H1 (cell line): ENCODE measurements at regions not wholly inside any gene's neighbourhood (a gene's known extent, or its start where the extent isn't known, plus 50 kb on each side); places are given as distances from the start of the nearest gene placed in this dataset.

Experiments used
- CTCF ChIA-PET: fragments of 300-600 bp; sonication (Branson Sonifier 250); formaldehyde crosslinking; loops from one replicate; lab custom pipeline; 2021; ENCODE audit not compliant: partially characterized antibody; lab: Charles Lee
- POLR2A ChIA-PET: fragments of 300-600 bp; sonication (Branson Sonifier 250); formaldehyde crosslinking; loops from one replicate; lab custom pipeline; 2021; ENCODE audit warnings: inconsistent platforms; ENCODE audit not compliant: partially characterized antibody; lab: Charles Lee
- DNase-seq, 2 experiments: peaks; one replicate each; pipeline versions ENCODE4 v3.0.0 to v3.0.0-alpha.2; 2010 to 2022; ENCODE audit warnings: low spot score in 2 of 2, low read depth in 1 of 2, mixed read lengths in 1 of 2
- FAIRE-seq: peaks from 2 replicates; lab custom pipeline; 2011; peaks lifted over from hg19 to GRCh38; lab: Jason Lieb, UNC
- H2AFZ ChIP-seq: 2 replicates; pipeline ENCODE4 v1.8.1; 2012; ENCODE audit warnings: low read length, inconsistent platforms
- H2AK5ac ChIP-seq: 2 replicates; pipeline ENCODE4 v1.6.1; 2013; ENCODE audit warnings: low read depth, low read length
- H2BK120ac ChIP-seq: replicated peaks from 2 replicates; pipeline ENCODE3; 2013; ENCODE audit warnings: low read depth, low read length, inconsistent platforms
- H2BK12ac ChIP-seq: 2 replicates; pipeline ENCODE4 v1.6.1; 2013; ENCODE audit warnings: low read depth, low read length
- H2BK15ac ChIP-seq: 2 replicates; pipeline ENCODE4 v1.6.1; 2013; ENCODE audit warnings: low read length
- H2BK20ac ChIP-seq: 2 replicates; pipeline ENCODE4 v1.6.1; 2013; ENCODE audit warnings: low read length
- H2BK5ac ChIP-seq: 2 replicates; pipeline ENCODE4 v1.6.1; 2013; ENCODE audit warnings: low read depth, low read length
- H3K14ac ChIP-seq: 2 replicates; pipeline ENCODE4 v1.6.1; 2013; ENCODE audit warnings: inconsistent platforms; ENCODE audit not compliant: insufficient read length
- H3K18ac ChIP-seq: 2 replicates; pipeline ENCODE4 v1.6.1; 2013; ENCODE audit warnings: low read length; ENCODE audit errors: extremely low read depth
- H3K23ac ChIP-seq: 2 replicates; pipeline ENCODE4 v1.6.1; 2013; ENCODE audit warnings: inconsistent platforms; ENCODE audit not compliant: insufficient read length
- H3K23me2 ChIP-seq: 2 replicates; pipeline ENCODE4 v1.6.1; 2013; ENCODE audit warnings: low read depth, low read length
- H3K27ac ChIP-seq: 2 replicates; pipeline ENCODE4 v1.6.1; 2011; ENCODE audit warnings: low read depth, low read length, inconsistent platforms
- H3K27me3 ChIP-seq, 4 experiments: replicated peaks in 1 of 4; 1 replicate in 1 of 4; 2 replicates in 3 of 4; pipeline versions ENCODE4 v1.6.1 to v1.8.1; 2011 to 2013; ENCODE audit warnings: low read length in 3 of 4, mild to moderate bottlenecking in 3 of 4, inconsistent platforms in 2 of 4, mixed read lengths in 2 of 4, moderate library complexity in 1 of 4; ENCODE audit not compliant: control insufficient read depth in 3 of 4, insufficient read depth in 3 of 4; ENCODE audit errors: extremely low read depth in 1 of 4
- H3K36me3 ChIP-seq, 4 experiments: 2 replicates each; pipeline versions ENCODE4 v1.6.1 to v1.8.1; 2011 to 2013; ENCODE audit warnings: mild to moderate bottlenecking in 4 of 4, low read length in 3 of 4, moderate library complexity in 2 of 4, control low read depth in 1 of 4, inconsistent platforms in 1 of 4; ENCODE audit not compliant: insufficient read depth in 4 of 4, control insufficient read depth in 2 of 4
- H3K4ac ChIP-seq: replicated peaks from 2 replicates; pipeline ENCODE3; 2013; ENCODE audit warnings: low read length, low read depth, mixed read lengths, inconsistent platforms; ENCODE audit not compliant: insufficient read length
- H3K4me1 ChIP-seq, 4 experiments: replicated peaks in 1 of 4; 1 replicate in 1 of 4; 2 replicates in 3 of 4; pipeline versions ENCODE4 v1.6.1 to v1.8.1; 2011 to 2013; ENCODE audit warnings: low read length in 3 of 4, inconsistent platforms in 2 of 4, mixed read lengths in 1 of 4; ENCODE audit not compliant: insufficient read depth in 4 of 4, control insufficient read depth in 3 of 4
- H3K4me2 ChIP-seq, 2 experiments: 2 replicates each; pipeline versions ENCODE4 v1.6.1 to v1.8.1; 2011 to 2013; ENCODE audit warnings: low read depth in 2 of 2, low read length in 2 of 2, control low read depth in 1 of 2, inconsistent platforms in 1 of 2, mild to moderate bottlenecking in 1 of 2; ENCODE audit not compliant: insufficient read depth in 1 of 2
- H3K4me3 ChIP-seq, 4 experiments: fragments of 200-600, 300-600 bp in 1 of 4; sonication (generic), shearing (Covaris generic), sonication (Bioruptor Twin) in 1 of 4; 2 replicates each; pipeline versions ENCODE4 v1.5.1 to v1.8.1; 2011 to 2016; ENCODE audit warnings: low read length in 4 of 4, low read depth in 3 of 4, control low read depth in 2 of 4, inconsistent platforms in 2 of 4, mild to moderate bottlenecking in 2 of 4, mixed read lengths in 1 of 4, moderate library complexity in 1 of 4; ENCODE audit not compliant: insufficient read depth in 2 of 4; ENCODE audit errors: extremely low read depth in 1 of 4
- H3K56ac ChIP-seq: replicated peaks from 2 replicates; pipeline ENCODE3; 2013; ENCODE audit warnings: low read depth, mild to moderate bottlenecking, mixed read lengths, low read length, inconsistent platforms; ENCODE audit not compliant: insufficient read length
- H3K79me1 ChIP-seq: 2 replicates; pipeline ENCODE4 v1.6.1; 2013; ENCODE audit warnings: low read depth, low read length, control low read depth
- H3K79me2 ChIP-seq, 2 experiments: 2 replicates each; pipeline versions ENCODE4 v1.6.1 to v1.8.1; 2012 to 2013; ENCODE audit warnings: low read length in 2 of 2, mild to moderate bottlenecking in 2 of 2, inconsistent platforms in 1 of 2; ENCODE audit not compliant: insufficient read depth in 2 of 2, control insufficient read depth in 1 of 2
- H3K9ac ChIP-seq, 4 experiments: replicated peaks in 1 of 4; 1 replicate in 1 of 4; 2 replicates in 3 of 4; pipeline versions ENCODE4 v1.6.1 to v1.8.1; 2011 to 2013; ENCODE audit warnings: low read depth in 3 of 4, low read length in 3 of 4, control low read depth in 2 of 4, mild to moderate bottlenecking in 2 of 4, moderate library complexity in 2 of 4, inconsistent platforms in 1 of 4; ENCODE audit errors: extremely low read depth in 1 of 4
- H3K9me3 ChIP-seq, 2 experiments: 2 replicates each; pipeline versions ENCODE4 v1.6.1 to v1.8.1; 2012 to 2013; ENCODE audit warnings: mild to moderate bottlenecking in 2 of 2, moderate library complexity in 2 of 2, control low read depth in 1 of 2, inconsistent platforms in 1 of 2, low read depth in 1 of 2, low read length in 1 of 2, mixed read lengths in 1 of 2; ENCODE audit not compliant: insufficient read depth in 2 of 2
- H4K20me1 ChIP-seq, 2 experiments: replicated peaks in 1 of 2; 2 replicates each; pipeline versions ENCODE3 to v1.8.1; 2011 to 2013; ENCODE audit warnings: inconsistent platforms in 2 of 2, low read length in 2 of 2, mild to moderate bottlenecking in 1 of 2; ENCODE audit not compliant: insufficient read depth in 2 of 2, control insufficient read depth in 1 of 2
- H4K5ac ChIP-seq: 2 replicates; pipeline ENCODE4 v1.6.1; 2013; ENCODE audit warnings: low read length, low read depth, mixed read lengths, inconsistent platforms; ENCODE audit not compliant: insufficient read length
- H4K8ac ChIP-seq: 2 replicates; pipeline ENCODE4 v1.8.0; 2013; ENCODE audit warnings: mild to moderate bottlenecking, moderate library complexity, low read length, inconsistent platforms; ENCODE audit not compliant: insufficient read depth; ENCODE audit errors: extremely low read depth
- H4K91ac ChIP-seq: replicated peaks from 2 replicates; pipeline ENCODE3; 2013; ENCODE audit warnings: low read length, mixed read lengths, inconsistent platforms; ENCODE audit not compliant: insufficient read length
- CEBPB ChIP-seq: IDR thresholded peaks from 2 replicates; pipeline ENCODE4 v1.6.1; 2012; ENCODE audit warnings: low read depth, low read length
- CHD1 ChIP-seq: IDR thresholded peaks from 2 replicates; pipeline ENCODE4 v1.6.1; 2012; ENCODE audit warnings: low read depth, low read length, improper control_type of control experiment
- CREB1 ChIP-seq: IDR thresholded peaks from 2 replicates; pipeline ENCODE4 v1.6.1; 2012; ENCODE audit warnings: inconsistent platforms
- HDAC6 ChIP-seq: IDR thresholded peaks from one replicate; pipeline ENCODE4 v1.7.1; 2012; ENCODE audit warnings: low read depth, mild to moderate bottlenecking, inconsistent platforms, low read length, moderate library complexity
- JUN ChIP-seq: IDR thresholded peaks from 2 replicates; pipeline ENCODE4 v1.6.1; 2011; ENCODE audit warnings: low read depth, mild to moderate bottlenecking, improper control_type of control experiment, low read length
- KDM5A ChIP-seq: fragments of 200-600 bp; IDR thresholded peaks from 2 replicates; pipeline ENCODE4 v1.7.1; 2012; ENCODE audit warnings: mild to moderate bottlenecking, low read length, inconsistent platforms, mixed read lengths
- SAP30 ChIP-seq: fragments of 300-600 bp; sonication (generic); IDR thresholded peaks from 2 replicates; pipeline ENCODE4 v1.7.1; 2012; ENCODE audit warnings: low read length, moderate library complexity, mild to moderate bottlenecking, inconsistent platforms; ENCODE audit not compliant: insufficient read depth, insufficient replicate concordance
- TBP ChIP-seq: IDR thresholded peaks from 2 replicates; pipeline ENCODE4 v1.6.1; 2011; ENCODE audit warnings: low read depth, low read length, improper control_type of control experiment
- TCF12 ChIP-seq: IDR thresholded peaks from 2 replicates; pipeline ENCODE4 v1.6.1; 2011; ENCODE audit warnings: low read depth, mild to moderate bottlenecking, low read length
- YY1 ChIP-seq: IDR thresholded peaks from 2 replicates; pipeline ENCODE4 v1.6.1; 2011; ENCODE audit warnings: low read depth, mild to moderate bottlenecking, low read length
- WGBS, 2 experiments: shearing (Covaris generic) in 1 of 2; methylation state at CpG; one replicate each; pipeline versions ENCODE4 v1.1.6 to v1.1.7; 2013 to 2015; ENCODE audit warnings: low lambda C conversion rate in 2 of 2, mixed read lengths in 2 of 2, inconsistent platforms in 1 of 2, low coverage in 1 of 2, missing lambda C conversion rate in 1 of 2; ENCODE audit not compliant: insufficient replicate concordance in 2 of 2, insufficient coverage in 1 of 2, insufficient read length in 1 of 2; ENCODE audit errors: extremely low coverage in 1 of 2, missing lambda C conversion rate in 1 of 2; 5-methylcytosine and 5-hydroxymethylcytosine counted together

DNA sequence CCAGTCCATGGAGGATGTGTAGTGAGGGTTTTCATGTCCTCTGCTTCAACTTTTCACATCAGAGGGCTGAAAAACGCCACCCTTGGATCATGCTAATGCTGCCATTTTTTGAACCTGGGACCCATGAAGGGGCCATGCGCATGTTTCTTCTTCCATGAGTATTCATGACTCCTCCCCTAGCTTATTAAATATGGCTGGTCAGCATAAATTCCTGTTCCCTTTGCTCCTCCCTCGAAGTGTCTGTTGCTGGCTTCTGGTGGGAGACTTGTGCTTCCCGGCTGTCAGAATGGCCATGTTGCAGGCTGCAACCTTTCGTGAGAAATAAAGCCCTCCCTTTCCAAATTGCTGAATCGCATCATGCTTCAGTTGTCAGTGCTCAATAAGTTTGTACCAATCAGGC is 711.2 kb upstream of the KIRREL3 start:
- TF ChIP-seq SAP30 (no peak), JUN (no peak), YY1 (no peak), CEBPB (no peak), CREB1 (no peak), HDAC6 (no peak), CHD1 (no peak), TCF12 (no peak), TBP (no peak), KDM5A (no peak)
- H3K18ac ChIP-seq = no peak overlapping the region
- H3K27me3 ChIP-seq = peaks cover 0 to 1% (median 0%) of the 10 kb centered on the region in 4 experiments; a peak in 1 of 7 replicates
- no peaks in the 10 kb centered on the region for H3K36me3 ChIP-seq
- DNase-seq (no peak), FAIRE-seq (no peak)
- H2BK12ac ChIP-seq = no peak overlapping the region
- POLR2A ChIA-PET = no interaction called here
- no peak overlapping the region for H3K9ac ChIP-seq
- H4K91ac ChIP-seq = no peak overlapping the region
- H3K4me1 ChIP-seq = no peaks in the 10 kb centered on the region
- no peaks in the 10 kb centered on the region for H3K9me3 ChIP-seq
- no peak overlapping the region for H2BK20ac ChIP-seq
- WGBS, 2 experiments = 88% methylated on average over 6 of the region's 6 CpGs; no CpG with 5 or more reads in 1 of the 2 experiments
- H3K23ac ChIP-seq = no peak overlapping the region
- H2BK5ac ChIP-seq = no peak overlapping the region
- CTCF ChIA-PET = no interaction called here
- no peak overlapping the region for H3K14ac ChIP-seq
- H4K5ac ChIP-seq = no peak overlapping the region
- H2AK5ac ChIP-seq = no peak overlapping the region
- H2BK120ac ChIP-seq = no peak overlapping the region
- H3K4me2 ChIP-seq = no peak overlapping the region
- no peak overlapping the region for H3K4me3 ChIP-seq
- H4K8ac ChIP-seq = no peak overlapping the region
- H3K4ac ChIP-seq = no peak overlapping the region
- H2BK15ac ChIP-seq = no peak overlapping the region
- no peaks in the 10 kb centered on the region for H4K20me1 ChIP-seq
- H3K23me2 ChIP-seq = no peaks in the 10 kb centered on the region
- no peaks in the 10 kb centered on the region for H3K79me2 ChIP-seq
- H3K79me1 ChIP-seq = no peaks in the 10 kb centered on the region
- no peak overlapping the region for H2AFZ ChIP-seq
- H3K56ac ChIP-seq = no peak overlapping the region
- H3K27ac ChIP-seq = no peak overlapping the region
